ENCODE measurements at regions not wholly inside any gene's neighbourhood (a gene's known extent, or its start where the extent isn't known, plus 50 kb on each side); places are given as distances from the start of the nearest gene placed in this dataset.

GRCh38 chr12:124707316-124707715 lies 139.9 kb upstream of the NCOR2 start:
- CTCF ChIA-PET = interaction anchor here (0.6 kb wide), 1 partner anchor 38 kb away, joined by 5 read pairs; no protein-coding TSS in a partner anchor

More at GRCh38 chr12:124707316-124707715, 139.9 kb upstream of the NCOR2 start:
- intact Hi-C loops (cut with micrococcal nuclease; ENCODE audit: unreplicated experiment) = no loop called here
- ChIA-PET SMC1A (ENCODE audit: uncharacterized antibody, unreplicated experiment) (no interaction called here), POLR2A (no interaction called here), RAD21 (ENCODE audit: unreplicated experiment) (no interaction called here)
- Histone ChIP-seq H3K27ac (ENCODE audit: control insufficient read depth, insufficient read depth) (no peak overlapping the region), H3K9ac (ENCODE audit: control insufficient read depth, insufficient read depth, low read length) (no peak overlapping the region), H3K27me3 (replicated peaks in 1 of 2; ENCODE audit: control insufficient read depth in 2 of 2, insufficient read depth in 2 of 2, low read length in 1 of 2) (no peaks in the 10 kb centered on the region), H3K4me2 (ENCODE audit: control insufficient read depth, insufficient read depth) (no peak overlapping the region), H3K79me2 (ENCODE audit: control insufficient read depth, insufficient read depth, low read length) (no peaks in the 10 kb centered on the region), H3K4me3 (no peak overlapping the region), H3K4me1 (ENCODE audit: control insufficient read depth, insufficient read depth, low read length) (no peaks in the 10 kb centered on the region), H3K9me3 (replicated peaks; ENCODE audit: control insufficient read depth, insufficient read depth, low read length) (no peaks in the 10 kb centered on the region; the same call in 2 of the 3 replicates), H2AFZ (ENCODE audit: control insufficient read depth, low read depth, low read length) (no peak overlapping the region), H4K20me1 (ENCODE audit: control insufficient read depth, insufficient read depth) (no peaks in the 10 kb centered on the region), H3K36me3 (ENCODE audit: control insufficient read depth in 2 of 2, insufficient read depth in 2 of 2, low read length in 1 of 2) (no peaks in the 10 kb centered on the region)
- 83% methylated on average over 8 of the region's 8 CpGs for WGBS (ENCODE audit: insufficient coverage, insufficient replicate concordance, low lambda C conversion rate, missing lambda C conversion rate)
- FAIRE-seq (no peak), ATAC-seq (no peak), DNase-seq (ENCODE audit: low read depth, low spot score) (no peak)
- in situ Hi-C loops (cut with MboI) = no loop called here
- TF ChIP-seq CUX1 (IDR thresholded peaks at IDR 0.05; ENCODE audit: insufficient replicate concordance, low read depth, low read length) (no peak), MEF2A (IDR thresholded peaks at IDR 0.05; ENCODE audit: insufficient read depth, low read depth, low read length) (no peak), POLR2A (IDR thresholded peaks at IDR 0.05; ENCODE audit: low read depth, low read length) (no peak), RCOR1 (conservative IDR thresholded peaks at IDR 0.05; ENCODE audit: low read depth, low read length) (no peak), MEF2B (IDR thresholded peaks at IDR 0.05; ENCODE audit: partially characterized antibody, poor library complexity, severe bottlenecking) (no peak), FOXM1 (IDR thresholded peaks at IDR 0.05; ENCODE audit: low read depth, low read length) (no peak), EZH2 (IDR thresholded peaks at IDR 0.05; ENCODE audit: borderline replicate concordance, control insufficient read depth, low read depth, low read length) (no peak), NR2C1 (IDR thresholded peaks at IDR 0.05) (no peak), CEBPZ (IDR thresholded peaks at IDR 0.05; ENCODE audit: low read depth, low read length) (no peak), ZNF217 (IDR thresholded peaks at IDR 0.05) (no peak), SMAD5 (IDR thresholded peaks at IDR 0.05; ENCODE audit: low read depth) (no peak), SREBF1 (IDR thresholded peaks at IDR 0.05; ENCODE audit: low read length) (no peak), CEBPB (IDR thresholded peaks at IDR 0.05; ENCODE audit: borderline replicate concordance in 1 of 2, low read depth in 2 of 2, low read length in 2 of 2) (no peak), SPI1 (IDR thresholded peaks at IDR 0.05; ENCODE audit: borderline replicate concordance, insufficient read depth, low read depth, low read length) (no peak), HDAC6 (IDR thresholded peaks at IDR 0.05; ENCODE audit: unreplicated experiment) (no peak), NRF1 (conservative IDR thresholded peaks at IDR 0.05; ENCODE audit: low read depth, low read length) (no peak)
- BruUV-seq (replicated peaks) = no TSS peak
